Kidney capillary endothelial cell (primary cell): ENCODE measurements at regions not wholly inside any gene's neighbourhood (a gene's known extent, or its start where the extent isn't known, plus 50 kb on each side); places are given as distances from the start of the nearest gene placed in this dataset.
"Not testable (repeated sequence)": the region's sequence is repeated elsewhere in the genome, so short reads cannot be mapped to it uniquely, and the experiment has no call there.

Source experiments
- DNase-seq: peaks from one replicate; pipeline ENCODE4 v3.0.0-alpha.2; 2018; ENCODE audit warnings: low spot score

DNA sequence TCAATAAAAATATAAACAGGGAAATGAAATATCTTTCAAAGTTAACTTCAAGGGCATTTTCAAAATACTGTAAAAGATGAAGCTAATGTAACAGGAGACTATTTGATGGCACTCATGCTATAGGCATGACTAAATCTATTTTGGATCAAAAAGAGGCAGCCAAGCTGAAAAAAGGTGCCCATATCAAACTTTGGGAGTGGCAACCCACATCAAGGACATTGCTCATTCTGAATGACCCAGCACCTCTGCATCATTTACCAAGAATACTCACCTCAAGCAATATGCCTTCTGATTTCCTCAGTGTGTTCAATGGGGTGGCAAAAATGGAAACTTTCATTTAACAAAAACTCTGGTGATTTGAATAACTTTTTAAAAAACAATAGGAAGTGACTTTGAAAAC lies 853.3 kb downstream of the TLE1 start:
- no peak for DNase-seq

GRCh38 chr9:80831751-80832150 lies 857.6 kb downstream of the TLE1 start:
- DNase-seq: no peak

- DNase-seq: no peak
Measured at GRCh38 chr9:80811656-80812055, 877.7 kb downstream of the TLE1 start.

- DNase-seq: no peak
Measured at GRCh38 chr9:80811003-80811402, 878.3 kb downstream of the TLE1 start.

DNA sequence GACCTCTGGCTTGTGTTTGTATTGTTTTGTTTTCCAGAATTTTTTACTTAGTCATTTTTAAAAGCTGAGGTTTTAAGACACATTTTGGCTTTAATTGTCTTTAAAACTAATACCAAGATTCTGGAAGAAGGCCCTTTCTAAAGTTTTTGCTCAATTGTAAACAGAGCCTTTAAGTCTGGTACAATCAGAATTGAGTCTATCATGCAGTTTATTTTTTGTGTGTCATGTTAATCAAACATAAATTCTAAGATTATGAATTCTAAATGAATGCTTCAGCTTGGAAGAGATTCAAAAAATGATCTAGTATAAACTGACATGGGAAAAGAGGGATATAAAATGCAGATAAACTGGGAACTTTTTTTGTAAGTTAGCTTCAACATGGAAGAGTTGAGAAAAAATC lies 882.7 kb downstream of the TLE1 start:
- DNase-seq: no peak

DNA sequence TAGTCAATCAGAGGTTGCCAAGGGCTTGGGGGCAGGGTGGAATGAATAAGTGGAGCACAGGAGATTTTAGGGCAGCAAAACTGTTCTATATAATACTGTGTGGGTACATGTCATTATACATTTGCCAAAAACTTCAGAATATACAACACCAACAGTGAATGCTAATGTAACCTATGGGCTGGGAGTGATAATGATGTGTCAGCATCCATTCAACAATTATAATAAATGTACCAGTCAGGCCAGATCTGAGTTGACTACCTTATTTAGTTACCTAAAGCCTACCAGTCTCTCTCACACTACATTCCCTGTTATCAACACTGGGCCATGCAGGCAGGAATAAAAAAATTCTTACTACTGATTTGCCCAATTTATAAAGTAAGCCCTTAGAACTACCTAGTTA lies 884.5 kb downstream of the TLE1 start:
- no peak for DNase-seq

DNA sequence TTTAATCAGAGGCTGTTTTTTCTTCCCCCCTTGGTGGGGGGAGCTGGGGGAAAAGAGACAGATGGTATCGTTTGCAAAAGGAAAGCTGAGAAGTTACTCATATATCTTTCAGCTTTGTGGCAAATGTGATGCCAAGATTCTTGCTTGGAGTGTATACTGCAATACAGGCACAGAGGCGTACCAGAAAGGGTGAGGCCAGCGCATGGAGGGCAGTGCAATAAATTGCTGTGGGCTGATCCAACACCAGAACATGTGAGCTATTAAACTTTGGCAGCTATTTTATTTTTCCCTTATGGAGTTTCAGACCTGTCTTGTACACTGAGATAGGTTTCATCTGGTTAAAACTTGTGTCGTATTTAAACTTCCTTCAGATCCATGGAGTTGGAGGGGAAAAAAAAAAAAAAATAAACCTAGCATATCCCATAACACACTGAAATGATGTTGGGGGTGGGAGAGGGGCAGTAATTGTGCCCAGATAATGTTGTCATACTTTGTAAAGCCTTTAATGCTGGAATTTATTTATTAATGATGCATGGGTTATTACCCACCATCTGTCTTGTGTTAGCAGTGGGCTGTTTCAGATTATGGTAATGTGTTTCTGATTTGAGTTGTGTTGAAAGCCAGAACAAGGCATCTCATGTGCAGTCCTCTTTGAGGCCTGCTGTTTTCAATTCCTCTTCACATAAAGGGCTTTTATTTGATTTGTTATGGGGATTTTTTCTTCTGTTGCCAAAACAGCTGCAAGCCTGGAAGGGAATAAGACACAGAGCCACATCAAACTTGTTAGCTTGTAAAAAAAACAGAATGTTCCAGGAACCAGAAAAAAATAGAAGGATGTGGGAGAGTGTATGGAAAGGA lies 891.3 kb downstream of the TLE1 start:
- no peak for DNase-seq

DNA sequence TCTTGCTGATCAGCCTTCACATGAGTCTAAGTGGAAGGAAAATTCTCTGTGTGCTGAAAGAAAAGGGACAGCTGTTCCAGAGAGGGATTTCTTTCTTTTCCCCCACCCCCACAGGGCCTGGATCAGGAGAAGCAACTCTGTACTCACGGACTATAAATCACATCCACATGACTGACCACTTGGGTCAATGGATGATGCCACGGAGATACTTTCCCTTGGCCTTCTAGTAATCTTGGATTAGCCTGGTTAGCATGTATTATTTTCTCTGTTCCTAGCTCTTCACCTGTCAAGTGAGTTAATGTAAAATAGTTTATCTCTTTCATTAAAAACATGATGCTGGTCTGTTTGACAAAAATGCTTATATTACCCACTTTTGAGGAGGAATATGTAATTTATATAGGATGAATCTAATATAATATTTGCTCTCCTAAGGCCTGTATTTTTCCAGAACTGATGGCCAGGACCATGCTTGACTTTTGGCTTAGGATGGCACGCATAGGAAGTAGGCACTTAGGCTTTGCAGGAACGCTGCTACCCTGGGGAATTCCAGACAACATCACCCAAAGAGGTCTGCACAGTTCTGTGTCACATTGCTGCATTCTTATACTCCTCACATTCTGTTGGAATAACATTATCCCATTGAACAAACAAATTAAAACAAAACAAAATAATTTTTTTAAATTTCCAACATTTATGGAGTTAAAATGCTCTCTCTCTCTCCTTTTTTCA lies 892.1 kb downstream of the TLE1 start:
- DNase-seq: no peak

DNA sequence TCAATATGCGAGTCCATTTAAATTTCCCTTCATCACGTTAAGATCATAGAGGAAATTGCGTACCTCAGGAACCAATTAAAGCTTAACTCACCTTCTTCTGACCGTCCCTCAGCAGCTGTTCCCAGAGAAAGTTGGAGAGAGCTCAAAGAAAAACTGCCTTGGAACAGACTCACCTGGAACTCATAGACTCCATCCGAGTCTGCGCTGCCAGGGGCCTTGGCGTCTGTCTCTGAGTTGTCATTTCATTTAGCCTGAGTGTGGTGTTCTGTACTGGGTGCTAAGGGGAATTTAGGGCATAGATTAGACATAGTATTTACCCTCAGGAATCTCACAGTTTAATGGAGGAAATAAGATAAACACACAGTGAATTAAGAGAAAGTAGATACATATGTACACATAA lies 892.7 kb downstream of the TLE1 start:
- no peak for DNase-seq

DNA sequence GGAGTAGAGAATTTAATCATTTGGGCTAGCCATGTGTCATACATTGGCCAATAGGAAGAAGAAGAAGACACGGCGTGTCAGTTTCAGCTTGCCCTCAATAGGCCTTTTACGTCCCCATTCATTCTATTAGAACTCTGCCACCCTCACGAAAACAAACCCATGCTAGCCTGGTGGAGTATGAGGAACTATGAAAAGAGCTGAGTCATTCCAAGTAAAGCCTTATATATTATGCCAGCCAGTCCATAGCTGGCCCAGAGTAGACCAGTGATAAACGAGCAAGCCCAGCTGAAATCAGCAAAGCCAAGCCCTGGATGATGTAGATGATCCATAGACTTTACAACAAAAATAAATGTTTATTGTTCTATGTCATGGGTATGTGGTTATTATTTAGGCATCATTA lies 895.1 kb downstream of the TLE1 start:
- DNase-seq: no peak

GRCh38 chr9:80793706-80794105 lies 895.6 kb downstream of the TLE1 start:
- DNase-seq: no peak

DNA sequence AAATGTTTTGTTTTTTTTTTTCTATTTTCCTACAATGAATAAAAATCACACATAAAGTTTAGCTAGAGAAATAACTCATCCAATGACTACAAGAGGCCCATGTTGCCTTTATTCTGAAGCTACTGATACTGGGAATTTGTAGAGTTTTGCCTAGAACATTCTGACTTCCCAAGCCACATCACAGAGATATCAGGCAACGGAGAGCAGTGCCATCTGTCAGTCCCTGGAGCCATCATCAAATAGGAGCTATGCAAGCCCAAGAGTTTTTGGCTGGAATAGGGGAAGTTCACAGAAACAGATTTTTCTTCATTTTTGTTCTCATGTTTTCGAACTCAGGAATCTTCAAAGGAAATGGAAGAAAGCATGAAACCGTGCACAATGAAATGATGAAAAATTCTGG lies 896.6 kb downstream of the TLE1 start:
- DNase-seq: no peak

DNA sequence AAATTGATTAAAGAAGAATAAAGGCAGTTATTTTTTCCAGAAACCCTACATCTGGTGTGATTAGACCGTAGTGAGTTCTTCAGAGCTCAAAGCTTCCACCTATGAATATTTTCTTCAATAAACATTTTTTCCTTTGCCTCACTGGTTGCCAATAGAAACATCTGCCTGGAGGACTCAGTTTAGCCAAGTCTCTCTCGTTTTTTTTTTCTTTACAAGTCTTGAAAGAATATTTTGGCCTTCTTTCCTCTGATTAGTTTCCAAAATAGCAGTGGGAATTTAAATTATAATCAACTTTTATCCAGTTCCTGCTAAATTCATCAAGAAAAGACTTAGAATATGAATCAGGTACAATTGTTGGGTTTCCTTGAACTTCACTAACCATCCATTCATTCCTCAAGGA lies 897.5 kb downstream of the TLE1 start:
- DNase-seq: no peak

- no peak for DNase-seq
Measured at GRCh38 chr9:80790764-80791163, 898.6 kb downstream of the TLE1 start.

DNA sequence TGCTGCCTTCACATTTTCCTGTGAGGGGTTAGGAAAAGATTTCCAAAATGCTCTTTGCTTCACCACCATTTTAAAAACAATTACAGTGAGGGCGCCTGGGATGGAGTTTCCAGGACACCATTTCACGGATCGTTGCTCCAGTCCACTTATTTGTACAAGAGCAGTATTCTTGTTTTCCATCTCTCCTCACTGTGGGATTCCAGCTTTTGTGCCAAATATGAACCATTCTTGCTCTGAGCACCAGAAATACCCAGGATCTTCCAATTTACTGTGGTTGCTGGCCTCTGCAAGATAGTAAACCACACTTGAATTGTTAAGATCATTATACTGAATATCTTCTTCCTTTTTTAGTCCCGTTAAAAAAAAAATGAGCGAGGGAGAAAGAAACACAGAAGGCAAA lies 899.5 kb downstream of the TLE1 start:
- DNase-seq: no peak

DNA sequence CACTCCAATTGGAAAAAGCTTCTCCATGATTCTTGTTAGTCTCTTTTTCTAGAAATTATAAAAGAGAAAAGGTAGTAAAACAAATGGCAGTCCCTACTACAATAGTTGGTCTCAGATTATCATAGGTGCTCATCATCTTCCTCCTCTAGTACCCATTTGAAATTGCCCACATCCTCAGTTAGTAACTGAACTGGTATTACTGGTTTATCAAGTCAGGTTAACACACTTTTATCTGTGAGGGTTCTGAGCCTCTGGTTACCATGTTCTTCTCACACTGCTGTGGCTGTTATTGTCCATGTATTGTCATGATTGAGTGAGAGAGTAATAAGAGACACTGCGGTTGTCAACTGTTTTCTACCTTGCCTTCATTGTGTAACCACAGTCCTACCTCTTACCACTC lies 901.7 kb downstream of the TLE1 start:
- DNase-seq: no peak

DNA sequence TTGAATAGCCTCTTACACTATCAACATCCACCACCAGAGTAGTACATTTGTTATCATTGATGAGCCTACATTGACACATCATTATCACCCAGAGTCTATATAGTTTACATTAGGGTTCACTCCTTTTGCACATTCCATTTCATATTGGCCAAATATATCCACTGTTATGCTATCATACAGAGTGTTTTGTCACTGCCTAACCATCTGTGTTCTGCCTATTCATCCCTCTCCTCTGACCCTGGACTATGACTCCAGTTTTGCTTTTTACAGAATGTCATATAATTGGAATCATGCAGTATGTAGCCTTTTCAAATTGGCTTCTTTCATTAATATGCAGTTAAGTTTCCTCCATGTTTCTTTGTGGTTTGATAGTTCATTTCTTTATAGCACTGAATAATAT lies 904.7 kb downstream of the TLE1 start:
- no peak for DNase-seq

- DNase-seq: no peak
Measured at GRCh38 chr9:80775971-80776370, 913.4 kb downstream of the TLE1 start.

GRCh38 chr9:80775530-80775929 lies 913.8 kb downstream of the TLE1 start:
- DNase-seq: no peak

GRCh38 chr9:80771555-80772347 lies 917.6 kb downstream of the TLE1 start:
- no peak for DNase-seq

DNA sequence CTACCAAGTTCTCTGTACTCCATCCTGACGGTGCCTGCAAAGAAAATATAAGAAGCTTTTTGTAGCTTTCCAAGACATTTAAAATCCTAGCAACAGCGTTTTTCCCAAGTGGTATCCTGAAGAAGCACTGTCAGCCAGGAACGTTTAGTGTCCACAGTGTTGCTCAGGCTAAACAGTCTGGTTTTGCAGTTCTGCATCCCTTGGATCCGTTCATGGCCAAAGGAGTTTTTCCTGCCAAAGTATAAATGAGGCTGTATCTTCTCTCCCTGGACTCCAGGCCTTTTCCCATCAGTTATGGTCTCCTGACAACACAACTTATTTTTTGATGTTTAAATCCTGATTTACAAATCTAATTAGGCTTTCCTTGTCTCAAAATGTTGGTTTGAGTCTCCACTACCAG lies 925.8 kb downstream of the TLE1 start:
- DNase-seq: no peak

DNA sequence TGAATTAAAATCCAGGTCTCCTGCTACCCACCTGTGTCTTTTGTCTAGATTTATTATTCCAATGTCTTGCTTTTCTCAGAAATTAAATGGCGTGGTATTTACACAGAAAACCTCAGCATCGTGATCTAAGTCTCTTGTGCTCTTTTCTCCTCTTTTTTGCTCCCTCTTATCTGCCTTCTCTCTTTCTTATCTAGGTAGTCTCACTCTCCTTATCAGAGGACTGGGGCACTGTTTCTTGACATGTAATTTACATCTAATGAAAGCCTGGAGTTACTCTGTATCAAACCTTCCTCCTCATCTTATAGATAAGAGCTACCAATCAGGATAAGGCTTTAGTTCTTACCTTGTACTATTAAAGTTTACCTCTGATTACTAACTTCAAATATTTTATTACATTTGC lies 933.8 kb downstream of the TLE1 start:
- no peak for DNase-seq

DNA sequence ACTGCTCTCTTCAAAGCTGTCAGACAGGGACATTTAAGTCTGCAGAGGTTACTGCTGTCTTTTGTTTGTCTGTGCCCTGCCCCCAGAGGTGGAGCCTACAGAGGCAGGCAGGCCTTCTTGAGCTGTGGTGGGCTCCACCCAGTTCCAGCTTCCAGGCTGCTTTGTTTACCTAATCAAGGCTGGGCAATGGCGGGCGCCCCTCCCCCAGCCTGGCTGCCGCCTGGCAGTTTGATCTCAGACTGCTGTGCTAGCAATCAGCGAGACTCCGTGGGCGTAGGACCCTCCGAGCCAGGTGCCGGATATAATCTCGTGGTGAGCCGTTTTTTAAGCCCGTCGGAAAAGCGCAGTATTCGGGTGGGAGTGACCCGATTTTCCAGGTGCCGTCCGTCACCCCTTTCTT lies 942.3 kb downstream of the TLE1 start:
- not testable (repeated sequence) for DNase-seq
